ENCODE measurements at regions not wholly inside any gene's neighbourhood (a gene's known extent, or its start where the extent isn't known, plus 50 kb on each side); places are given as distances from the start of the nearest gene placed in this dataset.
A peak's percentile ranks its signal among the peaks of the same experiment; 100 is the strongest.

DNA sequence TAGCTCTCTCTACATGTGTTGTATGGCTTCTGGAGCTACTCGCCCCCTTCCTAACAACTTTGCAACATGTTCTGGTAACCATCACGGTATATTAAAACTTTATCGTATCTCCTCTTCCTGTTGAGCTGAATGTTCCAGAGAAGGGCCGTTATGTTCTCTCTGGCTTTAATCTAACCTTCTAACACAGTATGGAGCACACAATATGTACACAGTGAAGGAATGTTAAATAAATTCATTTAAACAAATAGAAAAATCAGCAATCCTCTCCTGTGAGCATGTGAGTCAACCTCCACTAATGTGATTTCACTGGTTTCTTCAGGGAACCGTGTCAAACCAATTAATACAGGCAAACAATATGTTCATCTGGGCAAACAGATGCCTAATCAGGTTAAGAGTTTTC lies 319.5 kb upstream of the OR4E1 start:
- DNase-seq (ENCODE audit: low read depth in 2 of 2), result no peak

DNA sequence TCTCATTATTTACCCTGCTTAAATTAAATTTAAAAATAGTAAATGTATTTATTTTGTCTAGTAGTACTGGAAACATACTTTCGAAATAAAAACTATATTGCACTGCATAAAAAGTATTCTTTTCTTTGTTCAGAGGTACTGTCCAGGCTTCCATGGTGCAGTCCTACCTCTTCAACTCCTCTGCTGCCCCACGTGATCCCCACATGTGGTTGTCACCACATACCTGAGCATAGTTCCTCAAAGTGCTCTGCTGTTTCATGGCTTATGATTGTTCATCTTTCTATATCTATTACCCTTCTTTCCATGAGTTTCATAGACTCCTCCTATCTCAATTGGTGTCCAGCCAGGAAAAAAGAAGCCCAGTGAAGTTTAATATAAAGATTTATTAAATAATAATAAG lies 317.5 kb upstream of the OR4E1 start:
- DNase-seq (ENCODE audit: low read depth in 2 of 2), result no peak

DNA sequence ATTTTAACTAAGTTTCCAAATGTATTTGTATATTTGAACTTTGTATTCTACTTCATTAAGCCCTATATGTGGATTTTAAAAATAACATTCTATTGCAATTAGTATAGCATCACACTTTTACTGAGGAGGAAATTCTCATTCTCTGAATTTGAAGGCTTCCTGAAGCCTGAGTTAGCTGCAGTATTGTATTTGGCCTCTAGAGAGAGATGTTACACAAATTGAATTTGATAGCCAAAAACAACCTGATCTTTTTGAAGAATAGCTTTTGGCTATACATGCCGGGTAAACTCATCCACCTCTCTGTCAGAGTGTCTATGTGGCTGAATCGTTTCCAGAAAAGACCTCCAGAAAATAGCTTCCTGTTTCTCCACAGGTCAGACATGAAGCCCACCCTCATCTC lies 316.5 kb upstream of the OR4E1 start:
- no peak for DNase-seq (ENCODE audit: low read depth in 2 of 2)

DNA sequence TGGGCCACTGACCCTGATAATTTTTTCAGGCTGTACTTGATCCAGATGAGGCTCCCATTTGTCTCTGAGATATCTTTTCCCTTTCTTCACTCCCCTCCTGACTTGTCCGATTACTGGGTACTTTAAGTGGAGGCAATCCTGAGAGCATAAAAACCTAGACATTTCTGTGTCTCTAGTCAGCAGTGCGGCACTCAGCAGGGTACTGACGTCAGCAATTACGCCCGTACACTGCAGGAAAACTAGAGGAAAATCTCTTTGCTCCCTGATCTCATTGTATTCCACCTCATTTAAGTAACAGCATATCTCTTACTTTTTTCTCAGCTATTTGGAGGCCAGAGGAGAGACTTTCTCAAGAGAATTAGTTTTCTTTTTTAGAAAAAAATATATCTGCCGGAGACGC lies 315.5 kb upstream of the OR4E1 start:
- no peak for DNase-seq (ENCODE audit: low read depth in 2 of 2)

DNA sequence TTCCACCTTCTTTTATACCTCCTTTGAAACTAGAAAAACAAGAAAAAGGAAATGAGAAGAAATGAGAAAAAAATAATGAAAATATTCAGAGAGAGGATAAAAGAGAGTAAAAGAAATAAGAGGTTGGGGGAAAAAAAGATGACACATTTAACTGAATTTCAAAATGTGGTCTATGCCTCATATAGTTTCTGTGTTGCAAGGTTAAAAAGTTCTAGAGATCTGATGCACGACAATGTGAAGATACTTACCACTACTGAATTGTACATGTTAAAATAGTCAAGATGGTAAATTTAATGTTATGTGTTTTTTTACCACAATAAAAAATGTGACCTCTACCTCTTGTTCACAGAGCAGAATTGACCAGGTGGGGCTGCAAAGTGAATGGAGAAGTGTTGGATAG lies 314.8 kb upstream of the OR4E1 start:
- no peak for DNase-seq (ENCODE audit: low read depth in 2 of 2)

DNA sequence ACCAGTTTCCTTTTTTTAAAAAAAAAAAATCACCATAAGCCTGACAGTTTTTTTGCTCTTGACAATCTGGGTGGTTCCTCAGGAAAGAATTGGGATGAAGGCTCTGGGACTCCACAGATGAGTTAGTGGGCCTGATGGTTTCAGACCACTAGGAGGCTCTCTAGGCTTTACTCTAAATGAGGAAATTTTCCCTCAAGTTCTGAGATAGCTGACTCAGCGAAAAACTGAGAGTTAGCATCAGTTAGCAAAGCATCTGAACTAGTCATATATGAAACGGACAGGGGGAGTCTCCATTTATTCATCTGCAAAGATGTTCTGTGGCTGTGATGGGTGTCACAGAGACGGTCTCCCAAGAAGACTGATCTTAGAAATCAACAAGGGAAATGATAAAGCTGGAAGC lies 314.3 kb upstream of the OR4E1 start:
- DNase-seq (ENCODE audit: low read depth in 2 of 2), result no peak

DNA sequence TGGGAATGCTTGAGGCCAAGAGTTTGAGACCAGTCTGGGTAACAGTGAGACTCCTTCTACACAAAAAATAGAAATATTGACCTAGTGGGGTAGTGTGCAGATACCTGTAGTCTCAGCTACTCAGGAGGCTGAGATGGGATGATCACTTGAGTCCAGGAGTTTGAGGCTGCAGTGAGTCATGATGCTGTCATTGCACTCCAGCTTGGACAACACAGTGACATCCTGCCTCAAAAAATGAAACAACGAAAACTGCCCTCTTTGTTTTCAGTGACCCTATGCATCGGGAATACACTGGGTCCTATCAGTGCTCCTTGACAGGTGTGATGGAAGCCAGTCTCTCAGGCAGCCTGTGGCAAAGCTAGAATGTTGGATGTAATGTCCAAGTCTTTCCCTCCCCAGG lies 311.5 kb upstream of the OR4E1 start:
- no peak for DNase-seq (ENCODE audit: low read depth in 2 of 2)

DNA sequence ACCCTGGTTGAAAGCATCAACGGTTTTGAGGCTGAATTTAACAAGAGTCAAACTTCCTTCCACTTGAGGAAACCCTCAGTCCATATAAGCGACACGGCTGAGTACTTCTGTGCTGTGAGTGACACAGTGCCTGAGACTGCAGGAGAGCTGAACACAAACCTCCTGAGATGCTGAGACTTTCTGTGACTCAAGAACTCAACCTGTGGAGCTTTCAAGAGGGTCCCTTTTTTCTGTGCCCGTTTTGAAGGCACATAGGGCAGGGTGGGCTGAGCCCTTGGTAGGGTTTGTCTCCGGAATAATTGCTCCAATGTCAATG lies 305.3 kb upstream of the OR4E1 start:
- no peak for DNase-seq (ENCODE audit: low read depth in 2 of 2)

DNA sequence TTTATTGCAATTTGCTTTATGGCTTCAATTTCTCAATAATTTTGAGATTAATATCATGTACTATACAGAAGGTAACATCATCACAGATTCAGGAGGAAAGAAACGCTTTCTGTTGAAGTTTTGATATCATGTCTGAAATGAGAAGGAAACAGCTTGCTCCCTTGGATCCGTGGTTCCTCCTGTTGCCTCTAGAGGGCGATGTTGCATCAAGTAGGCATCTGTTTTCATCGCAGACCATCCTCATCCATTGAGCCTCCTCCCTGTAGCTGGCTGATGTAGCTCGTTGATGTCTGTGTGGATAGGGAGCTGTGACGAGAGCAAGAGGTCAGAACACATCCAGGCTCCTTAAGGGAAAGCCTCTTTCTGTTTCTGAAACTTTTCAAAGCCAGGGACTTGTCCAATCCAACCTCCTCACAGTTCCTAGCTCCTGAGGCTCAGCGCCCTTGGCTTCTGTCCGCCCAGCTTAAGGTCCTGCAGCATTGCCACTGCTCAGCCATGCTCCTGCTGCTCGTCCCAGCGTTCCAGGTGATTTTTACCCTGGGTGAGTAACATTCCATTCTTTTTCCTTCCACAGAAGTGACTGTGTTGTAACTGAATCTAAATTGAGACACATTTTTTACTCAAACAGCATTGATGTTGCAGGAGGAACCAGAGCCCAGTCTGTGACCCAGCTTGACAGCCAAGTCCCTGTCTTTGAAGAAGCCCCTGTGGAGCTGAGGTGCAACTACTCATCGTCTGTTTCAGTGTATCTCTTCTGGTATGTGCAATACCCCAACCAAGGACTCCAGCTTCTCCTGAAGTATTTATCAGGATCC lies 304.8 kb upstream of the OR4E1 start:
- peak in 1 of 2 donors; percentile 19 for DNase-seq (ENCODE audit: low read depth in 2 of 2)

DNA sequence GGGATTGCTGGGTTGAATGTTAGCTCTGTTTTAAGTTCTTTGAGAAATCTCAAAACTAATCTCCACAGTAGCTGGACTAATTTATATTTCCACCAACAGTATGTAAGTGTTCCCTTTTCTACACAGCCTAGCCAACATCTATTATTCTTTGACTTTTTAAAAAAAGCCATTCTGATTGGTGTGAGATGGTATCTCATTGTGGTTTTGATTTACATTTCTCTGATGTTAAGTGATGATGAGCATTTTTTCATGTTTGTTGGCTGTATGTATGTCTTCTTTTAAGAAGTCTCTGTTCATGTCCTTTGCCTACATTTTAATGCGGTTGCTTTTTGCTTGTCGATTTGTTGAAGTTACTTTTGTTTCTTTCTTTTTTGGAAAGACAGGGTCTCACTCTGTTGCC lies 301.1 kb upstream of the OR4E1 start:
- no peak for DNase-seq (ENCODE audit: low read depth in 2 of 2)

DNA sequence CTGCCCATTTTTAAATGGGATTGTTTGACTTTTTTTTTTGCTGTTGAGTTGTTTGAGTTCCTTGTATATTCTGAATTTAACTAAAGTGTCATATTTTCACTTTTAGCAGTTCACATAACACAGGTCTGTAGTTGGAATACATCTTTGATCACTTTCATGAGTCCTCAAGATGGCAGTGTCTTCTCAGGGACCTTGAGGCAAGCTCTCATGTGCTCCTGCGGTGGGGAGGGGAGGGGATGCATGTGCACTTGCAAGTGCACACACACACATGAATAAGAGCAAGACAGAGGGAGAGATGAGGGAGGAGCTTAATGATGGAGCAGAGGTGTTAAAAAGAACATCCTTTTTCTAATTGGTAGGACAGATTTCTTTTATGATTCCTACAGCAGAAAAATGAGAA lies 291.4 kb upstream of the OR4E1 start:
- DNase-seq (ENCODE audit: low read depth in 2 of 2), result peak in 1 of 2 donors; percentile 19

DNA sequence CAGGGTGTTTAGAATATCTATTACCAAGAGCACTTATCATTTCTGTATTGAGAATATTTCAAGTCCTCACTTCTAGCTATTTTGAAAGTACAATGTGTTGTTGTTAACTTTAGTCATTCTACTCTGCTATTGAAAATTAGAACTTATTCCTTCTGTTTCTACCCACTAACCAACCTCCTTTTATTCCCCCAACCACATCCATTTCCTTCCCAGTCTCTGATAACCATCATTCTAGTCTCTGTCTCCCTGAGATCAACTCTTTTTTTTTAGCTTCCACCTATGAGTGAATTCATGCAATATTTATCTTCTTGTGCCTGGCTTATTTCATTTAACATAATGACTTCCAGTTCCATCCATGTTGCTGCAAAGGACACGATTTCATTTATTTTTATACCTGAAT lies 290.6 kb upstream of the OR4E1 start:
- no peak for DNase-seq (ENCODE audit: low read depth in 2 of 2)

DNA sequence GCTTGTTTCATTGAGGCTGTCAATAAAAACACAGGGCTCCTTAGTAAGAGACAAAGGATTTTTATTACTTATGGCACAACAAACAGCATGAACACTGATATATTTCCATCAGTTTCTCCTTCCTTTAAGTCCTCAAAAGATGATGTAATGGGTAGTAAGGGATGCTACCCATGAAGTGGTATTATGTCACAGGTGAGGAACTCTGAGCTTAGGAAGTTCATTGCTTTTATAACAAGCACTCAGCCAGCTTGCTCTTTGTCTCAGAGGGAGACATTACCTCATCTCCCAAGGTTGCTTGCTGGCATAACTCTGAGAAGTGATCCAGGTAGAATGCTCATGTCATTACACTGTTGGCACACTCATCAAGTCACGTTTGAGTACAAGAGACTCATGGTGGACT lies 287.0 kb upstream of the OR4E1 start:
- DNase-seq (ENCODE audit: low read depth in 2 of 2), result no peak

DNA sequence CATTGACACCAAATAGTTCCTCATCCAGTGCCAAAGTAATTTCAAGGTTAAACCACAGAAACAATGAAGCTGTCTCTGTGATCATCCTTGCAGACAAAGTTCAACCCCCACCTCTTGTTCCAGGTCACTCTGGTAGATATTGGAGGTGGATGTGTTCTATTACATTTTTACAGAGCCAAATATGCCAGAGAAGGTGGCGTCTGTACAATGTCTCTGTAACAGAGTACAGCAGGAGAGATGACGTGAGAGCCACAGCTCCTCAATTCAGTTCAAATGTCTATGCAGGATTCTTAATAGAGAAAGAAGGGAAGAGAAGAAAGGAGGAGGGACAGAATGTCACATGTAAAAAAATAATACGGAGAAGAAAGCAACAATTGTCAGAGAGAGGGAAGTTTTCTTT lies 268.3 kb upstream of the OR4E1 start:
- no peak for DNase-seq (ENCODE audit: low read depth in 2 of 2)

DNA sequence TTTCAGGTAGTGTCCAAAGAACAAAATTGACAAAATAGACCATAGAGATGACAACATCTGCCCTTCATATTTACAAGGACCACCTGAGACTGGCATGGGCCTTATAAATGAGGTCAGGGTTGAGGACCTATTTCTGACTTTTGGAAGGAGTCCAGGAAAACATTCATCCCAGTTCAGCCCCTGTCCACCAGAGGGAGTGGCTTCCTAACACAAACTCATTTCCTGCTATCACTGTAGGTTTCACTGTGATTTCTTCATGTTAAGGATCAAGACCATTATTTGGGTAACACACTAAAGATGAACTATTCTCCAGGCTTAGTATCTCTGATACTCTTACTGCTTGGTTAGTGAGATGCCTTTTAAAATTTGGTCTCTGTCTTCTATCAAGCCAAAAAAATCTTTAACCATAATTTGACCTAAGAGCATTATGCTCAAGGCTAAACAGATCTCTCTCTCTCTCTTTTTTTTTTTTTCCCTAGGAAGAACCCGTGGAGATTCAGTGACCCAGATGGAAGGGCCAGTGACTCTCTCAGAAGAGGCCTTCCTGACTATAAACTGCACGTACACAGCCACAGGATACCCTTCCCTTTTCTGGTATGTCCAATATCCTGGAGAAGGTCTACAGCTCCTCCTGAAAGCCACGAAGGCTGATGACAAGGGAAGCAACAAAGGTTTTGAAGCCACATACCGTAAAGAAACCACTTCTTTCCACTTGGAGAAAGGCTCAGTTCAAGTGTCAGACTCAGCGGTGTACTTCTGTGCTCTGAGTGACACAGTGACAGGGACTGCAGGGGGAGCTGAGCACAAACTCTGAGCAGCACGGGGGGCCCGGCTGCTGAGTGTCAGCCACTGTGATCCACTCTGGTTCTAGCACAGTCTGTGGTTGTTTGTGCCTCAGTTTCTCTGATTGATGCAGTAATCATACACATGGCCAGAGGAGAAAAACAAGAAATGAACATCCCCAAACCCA lies 267.6 kb upstream of the OR4E1 start:
- DNase-seq (ENCODE audit: low read depth in 2 of 2), result no peak

DNA sequence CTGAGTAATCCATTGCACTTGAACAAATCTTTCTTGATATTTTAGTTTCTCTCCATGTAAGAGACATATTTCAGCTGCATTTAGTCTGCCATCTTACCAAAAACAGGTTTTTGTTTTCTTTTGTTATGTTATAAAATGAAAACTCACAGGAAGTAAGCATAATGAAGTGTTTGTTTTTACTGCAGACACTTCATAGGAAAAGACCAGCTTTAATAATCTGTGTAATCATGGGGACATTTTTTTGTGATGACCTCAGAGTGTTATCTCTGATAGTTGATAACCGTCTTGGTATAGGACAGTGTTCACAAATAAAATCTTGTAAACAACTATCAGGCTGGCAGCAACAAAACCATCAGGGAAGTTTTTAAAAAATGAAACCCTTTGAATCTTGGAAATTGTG lies 266.2 kb upstream of the OR4E1 start:
- DNase-seq (ENCODE audit: low read depth in 2 of 2), result no peak

DNA sequence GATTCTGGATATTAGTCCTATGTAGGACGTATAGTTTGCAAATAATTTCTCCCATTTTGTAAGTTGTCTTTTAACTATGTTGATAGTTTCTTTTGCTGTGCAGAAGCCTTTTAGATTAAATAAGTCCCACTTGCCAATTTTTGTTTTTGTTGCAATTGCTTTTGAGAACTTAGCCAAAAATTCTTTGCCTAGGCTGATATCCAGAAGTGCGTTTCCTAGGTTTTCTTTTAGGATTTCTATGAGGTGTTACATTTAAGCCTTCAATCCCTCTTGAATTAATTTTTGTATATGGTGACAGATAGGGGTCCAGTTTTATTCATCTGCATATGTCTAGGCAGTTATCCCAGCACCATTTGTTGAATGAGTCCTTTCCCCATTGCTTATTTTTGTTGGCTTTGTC lies 264.4 kb upstream of the OR4E1 start:
- no peak for DNase-seq (ENCODE audit: low read depth in 2 of 2)

DNA sequence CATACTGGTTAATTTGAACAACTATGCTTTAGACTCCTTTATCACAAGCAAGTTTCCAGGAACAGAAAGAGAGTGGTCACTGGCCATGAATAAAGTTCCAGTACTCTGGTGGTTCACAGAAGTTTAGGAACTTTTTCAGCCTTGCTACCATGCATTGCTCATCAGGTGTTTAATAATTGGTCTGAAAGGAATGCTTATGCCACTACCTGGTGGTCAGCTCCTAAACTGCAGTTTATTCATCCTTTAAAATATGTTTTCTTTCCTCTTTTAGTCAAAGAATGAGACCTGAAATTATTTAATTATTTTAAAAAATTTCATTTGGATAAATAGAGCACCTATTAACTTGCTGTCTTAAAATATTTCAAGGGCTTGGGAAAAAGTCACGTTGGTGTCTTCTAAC lies 260.1 kb upstream of the OR4E1 start:
- DNase-seq (ENCODE audit: low read depth in 2 of 2), result no peak

DNA sequence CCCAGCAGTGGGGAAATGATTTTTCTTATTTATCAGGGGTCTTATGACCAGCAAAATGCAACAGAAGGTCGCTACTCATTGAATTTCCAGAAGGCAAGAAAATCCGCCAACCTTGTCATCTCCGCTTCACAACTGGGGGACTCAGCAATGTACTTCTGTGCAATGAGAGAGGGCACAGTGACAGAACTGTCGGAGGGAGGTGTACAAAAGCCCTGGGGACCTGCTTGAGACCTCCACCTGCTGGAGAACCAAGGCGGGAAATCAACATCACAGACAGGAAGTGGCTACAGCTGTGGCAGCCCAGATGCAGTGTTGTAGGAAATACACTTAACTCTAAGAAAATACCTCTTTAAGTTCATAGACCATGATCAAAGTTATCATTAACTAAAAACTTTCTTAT lies 250.9 kb upstream of the OR4E1 start:
- DNase-seq (ENCODE audit: low read depth in 2 of 2), result peak; percentile 34 to 49

DNA sequence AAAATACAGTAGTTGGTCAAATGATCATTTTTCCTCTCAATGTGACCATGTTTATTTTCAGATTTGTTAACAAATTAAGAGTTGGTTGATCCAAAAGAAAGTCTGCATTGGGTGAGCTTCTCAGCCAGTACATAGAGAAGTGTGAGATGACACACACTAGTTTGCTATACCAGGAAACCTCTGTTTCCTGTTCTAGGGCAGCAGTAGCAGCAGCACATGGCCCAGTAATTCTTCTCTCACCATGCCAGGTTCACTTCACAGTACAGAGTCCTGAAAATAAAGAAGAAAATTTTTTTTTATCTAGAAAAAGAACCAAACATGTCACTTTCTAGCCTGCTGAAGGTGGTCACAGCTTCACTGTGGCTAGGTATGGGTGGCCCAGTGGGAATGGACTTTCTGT lies 250.2 kb upstream of the OR4E1 start:
- DNase-seq (ENCODE audit: low read depth in 2 of 2), result peak in 1 of 2 donors; percentile 10

DNA sequence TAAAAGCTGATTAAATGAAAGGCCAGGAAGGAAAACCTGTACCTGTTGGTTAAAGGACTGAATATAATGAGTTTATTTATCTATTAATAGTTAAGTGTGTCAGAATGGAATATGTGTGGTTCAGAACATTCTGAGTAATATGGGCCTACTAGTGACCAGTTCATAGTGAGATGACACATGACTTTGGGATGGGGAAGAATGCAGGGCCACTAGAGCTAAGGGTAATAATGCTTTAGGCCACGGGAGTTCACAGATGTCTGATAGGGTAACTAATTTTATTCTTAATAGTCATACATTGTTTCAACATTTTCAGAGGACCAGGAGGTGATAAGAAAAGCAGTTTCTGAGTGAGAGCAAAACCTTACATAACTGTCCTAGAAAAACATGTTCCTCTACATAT lies 247.8 kb upstream of the OR4E1 start:
- no peak for DNase-seq (ENCODE audit: low read depth in 2 of 2)

DNA sequence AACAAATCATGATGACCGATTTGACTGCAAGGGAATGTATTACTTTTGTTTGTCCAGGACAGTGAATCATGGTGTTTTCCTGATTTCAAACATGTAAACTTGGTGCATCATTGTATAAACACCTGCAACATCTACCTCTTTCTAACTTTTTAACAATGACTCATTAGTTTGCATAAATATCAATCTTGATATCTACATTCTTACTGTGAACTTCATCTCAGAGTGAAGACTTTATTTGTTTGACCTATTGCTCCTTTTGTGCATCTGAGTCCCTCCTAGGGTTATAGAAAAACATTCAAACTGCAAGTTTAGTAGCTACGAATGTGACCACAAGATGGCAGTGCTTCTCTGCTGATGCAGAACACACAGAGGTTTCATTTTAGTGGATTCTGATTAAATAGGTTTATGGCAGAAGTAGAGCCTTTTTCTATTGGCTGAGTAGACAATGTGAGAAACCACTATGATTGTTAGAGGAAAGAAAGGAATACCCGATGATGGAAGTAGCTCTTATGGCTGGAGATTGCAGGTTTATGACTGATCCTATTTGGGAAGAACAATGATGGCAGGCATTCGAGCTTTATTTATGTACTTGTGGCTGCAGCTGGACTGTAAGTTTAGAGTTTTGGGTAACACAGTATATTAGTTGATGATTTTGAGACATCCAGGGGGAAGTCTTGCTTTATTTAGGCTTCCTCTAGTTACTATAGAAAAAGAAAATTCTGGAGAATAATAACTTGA lies 244.2 kb upstream of the OR4E1 start:
- DNase-seq (ENCODE audit: low read depth in 2 of 2), result peak in 1 of 2 donors; percentile 24

Data from stimulated activated CD8-positive, alpha-beta memory T cell treated with anti-CD3 and anti-CD28 coated beads, Interleukin-15, amount 100 ng/mL, for 4 hours (primary cell).